HG02973 (cell line): ENCODE measurements at regions not wholly inside any gene's neighbourhood (a gene's known extent, or its start where the extent isn't known, plus 50 kb on each side); places are given as distances from the start of the nearest gene placed in this dataset.
"Not testable (repeated sequence)": the region's sequence is repeated elsewhere in the genome, so short reads cannot be mapped to it uniquely, and the experiment has no call there.

ENCODE experiments used
- ATAC-seq: cut with Tn5 transposase; IDR thresholded peaks from one replicate; pipeline ENCODE4 v1.9.1; 2021; ENCODE audit warnings: moderate library complexity; ENCODE audit not compliant: unreplicated experiment

DNA sequence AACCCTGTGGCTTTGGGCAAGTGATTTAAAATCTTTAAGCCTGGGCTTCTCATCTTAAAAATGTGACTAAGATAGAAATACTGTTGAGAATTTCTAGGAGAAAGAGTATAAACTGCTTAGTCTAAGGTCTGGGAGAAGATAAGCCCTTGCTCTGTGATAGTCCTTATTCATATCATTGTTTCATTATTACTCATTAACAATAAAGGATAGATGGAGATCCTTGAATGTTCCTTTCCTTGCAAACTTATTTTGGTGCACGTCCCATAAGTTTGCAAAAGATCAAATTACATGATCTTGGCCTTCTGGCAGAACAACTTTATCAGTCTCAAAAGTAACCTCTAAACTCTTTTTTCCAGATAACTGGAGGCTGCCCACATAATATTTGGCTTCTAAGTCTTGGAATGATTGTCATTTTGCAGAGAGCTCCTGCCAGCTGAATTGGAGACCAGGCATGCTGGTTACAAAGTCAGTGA lies 138.3 kb downstream of the FAM124B start:
- no peak for ATAC-seq

GRCh38 chr2:224261326-224261725 lies 140.6 kb downstream of the FAM124B start:
- no peak for ATAC-seq

DNA sequence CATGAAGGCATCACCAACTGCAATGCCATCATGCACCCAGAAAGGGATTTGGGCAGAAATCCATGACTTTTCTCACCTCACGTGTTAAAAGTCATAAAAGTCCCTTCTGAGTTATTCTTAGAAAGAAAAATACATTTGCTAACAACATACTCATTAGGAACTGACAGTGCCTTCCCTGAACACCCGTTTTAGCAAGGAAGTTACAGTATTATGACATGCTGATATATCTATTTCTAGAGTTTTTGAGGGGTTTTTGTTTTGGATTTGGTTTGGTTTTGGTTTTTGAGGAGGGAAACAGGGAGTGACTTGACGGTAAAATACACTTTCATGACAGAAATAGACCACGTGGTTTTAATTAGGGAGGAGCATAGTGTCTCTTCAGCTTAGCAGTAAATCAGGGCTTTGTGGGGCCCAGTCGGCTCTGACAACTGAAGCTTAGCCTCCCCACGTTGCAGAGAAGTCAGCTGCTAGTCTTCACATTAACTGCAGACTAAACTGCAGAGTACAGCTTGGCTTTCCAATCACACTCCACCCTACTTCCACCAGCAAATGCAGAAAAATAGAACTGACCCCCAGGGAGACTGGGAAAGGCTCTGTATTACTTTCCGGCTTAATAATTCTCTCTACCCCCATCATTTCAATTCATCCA lies 141.4 kb downstream of the FAM124B start:
- ATAC-seq, result no peak

DNA sequence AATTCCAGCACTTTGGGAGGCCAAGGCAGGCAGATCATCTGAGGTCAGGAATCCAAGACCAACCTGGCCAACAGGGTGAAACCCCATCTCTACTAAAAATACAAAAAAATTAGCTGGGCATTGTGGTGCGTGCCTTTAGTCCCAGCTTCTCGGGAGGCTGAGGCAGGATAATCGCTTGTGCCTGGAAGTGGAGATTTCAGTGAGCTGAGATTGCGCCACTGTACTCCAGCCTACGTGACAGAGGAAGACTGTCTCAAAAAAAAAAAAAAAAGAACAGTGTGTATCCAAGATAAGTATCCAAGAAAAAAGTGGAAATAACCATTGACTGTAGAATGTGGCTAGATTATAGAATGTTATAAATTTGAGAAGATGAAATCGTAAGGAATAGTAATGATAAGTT lies 142.1 kb downstream of the FAM124B start:
- ATAC-seq, result no peak

DNA sequence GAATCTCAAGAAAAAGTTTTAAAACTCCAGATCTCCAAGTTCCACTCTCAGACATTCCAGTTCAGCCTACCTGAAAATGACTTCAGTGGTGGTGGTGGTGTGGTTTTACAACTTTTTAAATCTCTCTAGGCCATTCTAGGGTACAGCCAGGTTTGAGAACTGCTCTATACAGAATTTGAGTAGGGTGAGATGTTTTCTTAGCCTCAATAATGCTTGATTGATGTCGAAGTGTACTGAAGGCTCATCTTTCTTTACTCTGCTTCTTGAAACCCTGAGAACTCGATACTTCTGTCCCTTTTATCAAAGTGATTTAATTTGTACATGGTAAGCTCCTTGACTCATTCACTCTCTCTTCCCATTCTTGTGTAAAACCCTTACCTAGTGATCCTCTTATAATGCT lies 143.8 kb downstream of the FAM124B start:
- no peak for ATAC-seq

GRCh38 chr2:224257156-224257555 lies 144.8 kb downstream of the FAM124B start:
- ATAC-seq, result no peak

GRCh38 chr2:224253464-224253863 lies 148.4 kb downstream of the FAM124B start:
- ATAC-seq, result no peak

DNA sequence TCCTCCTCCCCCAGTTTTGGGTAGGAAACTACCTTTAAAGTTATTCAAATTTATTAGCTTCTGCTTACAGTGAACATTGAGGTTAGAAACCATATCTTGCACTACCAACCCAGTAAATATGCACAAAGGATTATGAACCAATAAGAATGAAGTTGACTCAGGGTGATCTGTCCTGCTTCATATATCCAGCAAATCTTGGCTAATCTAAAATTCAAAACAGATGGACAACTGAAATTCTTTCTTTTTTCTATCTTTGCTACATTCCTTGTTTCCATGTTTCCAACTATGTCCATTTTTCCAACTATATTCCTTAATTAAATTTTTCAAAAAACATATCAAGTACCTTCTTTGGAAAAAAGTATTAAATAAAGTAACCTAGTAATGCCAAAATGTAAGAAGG lies 149.3 kb downstream of the FAM124B start:
- no peak for ATAC-seq

GRCh38 chr2:224248944-224249371 lies 152.9 kb downstream of the FAM124B start:
- ATAC-seq, result no peak

DNA sequence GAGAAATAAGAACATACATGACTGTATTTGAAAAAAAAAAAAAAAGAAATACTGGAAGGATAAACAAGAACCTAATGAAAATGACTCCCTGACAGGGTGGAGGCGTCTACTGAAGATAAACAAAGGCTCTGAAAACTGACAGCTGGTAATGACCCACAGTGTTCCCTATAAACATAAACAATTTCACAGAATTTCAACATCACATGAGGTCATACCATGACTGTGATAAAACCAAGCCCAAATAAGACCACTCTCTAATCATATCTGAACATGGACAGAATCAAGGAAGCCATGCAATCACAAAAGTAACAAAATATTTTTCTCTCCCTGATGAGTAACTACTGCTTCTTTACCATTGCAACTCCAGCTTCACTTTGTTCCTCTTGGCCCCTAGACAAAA lies 159.3 kb downstream of the FAM124B start:
- ATAC-seq, result no peak

DNA sequence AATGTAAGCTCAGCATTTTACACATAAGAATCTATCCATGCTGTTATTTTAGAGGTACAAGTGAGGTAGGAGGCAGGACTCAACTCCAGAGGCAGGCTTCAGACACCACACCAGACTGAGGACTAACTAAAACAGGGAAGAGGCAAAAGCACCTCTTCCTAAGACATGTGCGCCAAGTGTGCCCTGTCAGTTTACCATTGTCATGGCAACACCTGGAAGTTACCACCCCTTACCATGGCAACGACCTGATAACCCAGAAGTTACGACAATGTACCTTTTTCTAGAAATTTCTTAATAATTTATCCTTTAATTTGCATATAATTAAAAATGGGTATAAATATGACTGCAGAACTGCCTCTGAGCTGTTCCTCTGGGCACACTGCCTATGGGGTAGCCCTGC lies 160.1 kb downstream of the FAM124B start:
- no peak for ATAC-seq

GRCh38 chr2:224241001-224241400 lies 160.9 kb downstream of the FAM124B start:
- ATAC-seq, result no peak

DNA sequence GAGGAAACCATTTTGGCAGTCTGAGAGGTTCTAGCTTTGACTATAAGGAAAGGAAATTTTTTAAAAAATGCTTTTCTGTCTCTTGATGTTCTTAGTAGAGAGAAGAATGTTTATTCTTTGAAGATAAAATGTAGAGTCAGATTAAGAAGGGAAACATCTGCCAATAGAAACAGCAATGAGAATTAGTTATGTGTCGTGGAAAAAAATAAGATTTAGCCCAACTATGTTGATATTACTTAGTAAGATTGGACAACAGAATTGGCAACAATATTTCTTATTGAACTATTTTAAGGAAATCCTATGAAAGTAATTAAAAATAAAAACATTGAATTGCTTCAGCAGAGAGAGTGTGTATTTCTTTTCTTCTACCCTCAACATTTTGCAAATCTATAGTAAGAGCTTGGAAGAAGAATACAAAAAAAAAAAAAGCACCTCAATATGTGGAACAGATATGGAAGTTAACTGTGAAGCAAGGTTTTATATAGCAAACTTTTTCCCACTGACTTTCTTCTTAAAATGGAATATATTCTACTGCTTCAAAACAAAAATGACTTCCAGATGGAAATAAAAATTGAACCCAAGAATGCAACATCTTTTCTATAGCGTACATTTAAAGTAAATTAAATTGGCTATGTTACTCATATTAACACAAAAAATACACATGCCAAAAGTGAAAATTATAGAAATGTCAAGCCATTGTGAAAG lies 177.9 kb downstream of the FAM124B start:
- no peak for ATAC-seq

GRCh38 chr2:224222974-224223373 lies 178.9 kb downstream of the FAM124B start:
- no peak for ATAC-seq

DNA sequence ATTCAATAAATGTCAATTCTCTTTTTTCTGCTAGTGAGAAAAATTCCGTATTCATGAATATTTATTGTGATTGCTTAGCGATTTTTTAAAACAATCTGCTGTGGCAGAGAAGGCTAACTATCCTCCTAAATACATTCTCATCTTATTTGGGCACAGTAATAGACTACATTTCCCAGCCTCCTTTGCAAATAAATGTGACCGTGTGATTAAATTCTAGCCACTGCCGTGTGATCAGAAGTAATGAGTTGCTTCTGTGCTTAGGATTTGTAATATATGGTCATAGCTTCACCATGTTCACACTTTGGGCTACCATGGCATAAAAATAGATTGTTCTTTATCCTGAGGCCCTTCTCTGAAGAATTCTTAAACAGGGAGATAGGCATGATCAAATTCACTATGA lies 179.6 kb downstream of the FAM124B start:
- no peak for ATAC-seq

- ATAC-seq, result no peak
Measured at GRCh38 chr2:224221455-224221913, 180.4 kb downstream of the FAM124B start.

DNA sequence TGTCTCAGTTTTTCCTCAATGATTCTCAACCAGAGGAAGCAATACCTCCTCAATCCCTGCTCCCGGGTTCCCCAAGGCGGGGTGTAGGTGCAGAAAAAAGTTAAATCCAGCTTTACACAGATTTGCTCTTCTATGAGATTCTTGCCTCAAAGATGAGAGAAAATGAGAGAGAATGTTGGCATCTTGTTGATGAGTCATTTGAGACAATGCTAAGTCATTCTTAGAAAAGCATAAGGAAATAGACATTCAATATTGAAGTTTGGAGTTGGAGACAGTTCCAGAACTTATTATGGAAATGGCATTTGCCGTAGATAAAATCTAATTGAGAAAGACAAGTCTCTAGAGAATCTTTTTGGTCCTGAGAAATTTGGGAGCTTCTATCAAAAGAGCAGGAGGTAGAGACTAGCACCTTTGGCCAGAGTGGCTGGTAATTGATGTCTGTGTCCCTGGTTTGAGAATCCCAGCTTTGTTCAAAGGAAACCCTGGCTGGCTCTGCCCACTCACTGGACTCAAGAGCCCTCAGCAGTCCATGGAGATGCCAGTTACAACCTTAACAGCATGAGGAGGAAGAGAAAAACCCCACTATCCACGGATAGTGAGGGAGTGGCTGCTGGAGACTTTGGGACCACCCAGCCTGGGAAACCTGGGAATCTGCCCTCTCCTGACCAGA lies 181.2 kb downstream of the FAM124B start:
- ATAC-seq, result no peak

DNA sequence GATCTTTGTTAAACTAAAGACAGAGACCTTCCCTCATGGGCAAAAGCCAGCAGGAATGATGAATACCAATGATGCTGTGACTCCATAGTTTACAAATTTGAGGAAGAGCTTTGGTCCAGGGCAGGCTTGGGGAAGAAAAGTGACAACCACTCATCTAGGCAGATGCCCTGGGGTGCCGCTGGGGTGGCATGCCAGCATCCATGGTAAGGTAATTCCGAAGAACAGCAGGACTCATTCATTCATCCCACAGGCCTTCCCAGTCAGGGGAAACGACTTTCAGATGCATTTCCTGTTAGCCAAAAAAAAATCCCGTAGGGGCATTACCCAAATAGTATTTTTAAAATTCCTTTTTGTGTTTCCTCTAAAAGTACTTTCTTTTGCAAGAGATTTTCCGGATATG lies 180.7 kb upstream of the SERPINE2 start:
- ATAC-seq, result no peak

DNA sequence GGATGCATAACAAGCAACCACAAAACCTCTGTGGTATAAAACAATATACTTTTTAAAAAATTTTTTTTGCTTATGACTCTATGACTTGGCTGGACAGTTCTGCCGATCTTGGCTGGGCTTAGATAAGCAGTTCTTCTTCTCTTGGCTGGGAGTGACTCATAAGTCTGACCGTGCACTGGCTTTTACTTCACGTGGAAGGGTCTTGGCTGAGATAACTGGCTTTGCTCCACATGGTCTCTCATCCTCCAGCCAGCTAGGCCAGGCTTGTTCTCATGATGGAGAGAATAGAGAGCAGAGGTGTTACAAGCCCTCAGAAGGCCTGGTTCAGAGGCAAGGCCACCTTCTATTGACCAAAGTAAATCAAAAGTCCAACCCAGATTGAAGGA lies 178.9 kb upstream of the SERPINE2 start:
- no peak for ATAC-seq

DNA sequence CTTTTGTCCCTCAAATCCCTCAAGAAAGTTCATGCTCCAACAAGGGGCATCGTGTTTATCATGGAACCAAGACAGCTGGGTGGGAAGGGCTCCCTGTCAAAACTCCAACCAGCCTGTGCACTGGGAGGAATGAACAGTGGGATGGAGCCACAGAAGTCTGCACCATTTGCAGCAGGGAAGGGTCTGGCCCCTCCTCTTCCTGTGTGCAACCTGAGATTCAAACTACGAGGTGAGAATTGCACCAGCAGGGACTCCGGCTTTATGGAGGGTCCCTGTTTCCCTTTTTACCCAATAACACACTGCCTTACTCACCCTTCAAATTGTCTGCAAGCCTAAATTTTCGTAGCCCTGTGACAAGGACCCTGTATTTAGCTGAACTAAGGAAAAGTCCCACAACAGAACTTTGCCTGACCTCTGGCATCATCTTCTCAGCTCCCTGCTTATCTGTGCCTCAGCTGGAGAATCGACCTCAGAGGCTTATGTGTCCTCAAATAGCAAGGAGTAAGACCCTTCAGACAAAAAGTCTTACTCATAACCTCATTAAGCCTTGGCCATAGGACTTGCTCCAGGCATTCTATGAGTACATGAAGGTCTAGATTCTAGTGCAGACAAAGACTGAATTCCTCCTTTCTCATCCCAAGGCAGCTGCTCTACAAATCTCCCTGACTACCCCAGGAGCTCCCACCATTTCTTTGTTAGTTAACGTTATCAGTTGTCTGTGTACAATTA lies 178.3 kb upstream of the SERPINE2 start:
- ATAC-seq, result no peak

- not testable (repeated sequence) for ATAC-seq
Measured at GRCh38 chr2:224215611-224216010, 176.5 kb upstream of the SERPINE2 start.
